Gastrocnemius medialis (tissue), 4 donors: ENCODE measurements at regions not wholly inside any gene's neighbourhood (a gene's known extent, or its start where the extent isn't known, plus 50 kb on each side); places are given as distances from the start of the nearest gene placed in this dataset.

Source experiments
- POLR2A ChIP-seq, 2 donors: fragments of 450-650 bp; IDR thresholded peaks; one replicate each; pipeline ENCODE4 v1.6.1; 2017; ENCODE audit warnings: antibody characterized with exemption in 2 of 2, mild to moderate bottlenecking in 2 of 2, moderate library complexity in 2 of 2
- TF ChIP-seq, protein P1 (sequence below), 5 experiments: fragments of 450-650 bp in 3 of 5; fragments of 200-600 bp in 2 of 5; sonication (generic) in 2 of 5; IDR thresholded peaks in 4 of 5; conservative IDR thresholded peaks in 1 of 5; 1 replicate in 4 of 5; 2 replicates in 1 of 5; pipeline ENCODE4 v1.5.1; 2016 to 2019; ENCODE audit warnings: antibody characterized with exemption in 5 of 5, mild to moderate bottlenecking in 3 of 5, moderate library complexity in 3 of 5

- TF ChIP-seq, protein P1, sequence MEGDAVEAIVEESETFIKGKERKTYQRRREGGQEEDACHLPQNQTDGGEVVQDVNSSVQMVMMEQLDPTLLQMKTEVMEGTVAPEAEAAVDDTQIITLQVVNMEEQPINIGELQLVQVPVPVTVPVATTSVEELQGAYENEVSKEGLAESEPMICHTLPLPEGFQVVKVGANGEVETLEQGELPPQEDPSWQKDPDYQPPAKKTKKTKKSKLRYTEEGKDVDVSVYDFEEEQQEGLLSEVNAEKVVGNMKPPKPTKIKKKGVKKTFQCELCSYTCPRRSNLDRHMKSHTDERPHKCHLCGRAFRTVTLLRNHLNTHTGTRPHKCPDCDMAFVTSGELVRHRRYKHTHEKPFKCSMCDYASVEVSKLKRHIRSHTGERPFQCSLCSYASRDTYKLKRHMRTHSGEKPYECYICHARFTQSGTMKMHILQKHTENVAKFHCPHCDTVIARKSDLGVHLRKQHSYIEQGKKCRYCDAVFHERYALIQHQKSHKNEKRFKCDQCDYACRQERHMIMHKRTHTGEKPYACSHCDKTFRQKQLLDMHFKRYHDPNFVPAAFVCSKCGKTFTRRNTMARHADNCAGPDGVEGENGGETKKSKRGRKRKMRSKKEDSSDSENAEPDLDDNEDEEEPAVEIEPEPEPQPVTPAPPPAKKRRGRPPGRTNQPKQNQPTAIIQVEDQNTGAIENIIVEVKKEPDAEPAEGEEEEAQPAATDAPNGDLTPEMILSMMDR (IDR thresholded peaks at IDR 0.05 in 4 of 5, conservative IDR thresholded peaks at IDR 0.05 in 1 of 5): no peak
- TF ChIP-seq POLR2A (IDR thresholded peaks at IDR 0.05): no peak
These were observed 89.8 kb upstream of the ADTRP start for GRCh38 chr6:11868392-11868791.
